HCT116 (cell line): ENCODE measurements at regions not wholly inside any gene's neighbourhood (a gene's known extent, or its start where the extent isn't known, plus 50 kb on each side); places are given as distances from the start of the nearest gene placed in this dataset.

Experiments
- ATAC-seq: fragments of 200-7000 bp; cut with Tn5 transposase; 2 replicates; pipeline ENCODE4 v1.9.1; 2020; ENCODE audit warnings: mild to moderate bottlenecking, moderate library complexity
- BruUV-seq: library from RNA; stranded (reverse); fragments of 400-500 nt; replicated peaks from 2 replicates; lab custom pipeline; 2021; lab: Mats Ljungman, UMichigan
- CTCF ChIA-PET: fragments of 300-600 bp; sonication (Branson Sonifier 250); formaldehyde crosslinking; loops from one replicate; lab custom pipeline; 2021; ENCODE audit warnings: antibody characterized with exemption; lab: Charles Lee
- POLR2A ChIA-PET: fragments of 300-600, 350-600 bp; sonication (Branson Sonifier 250); formaldehyde crosslinking; loops from one replicate; lab custom pipeline; 2021; ENCODE audit warnings: antibody characterized with exemption; lab: Charles Lee
- RAD21 ChIA-PET, 2 experiments: fragments of 300-600 bp; sonication (Branson Sonifier 250); formaldehyde crosslinking; loops; one replicate each; lab custom pipeline; 2023; ENCODE audit warnings: low total read pairs in 2 of 2; ENCODE audit not compliant: uncharacterized antibody in 2 of 2, unreplicated experiment in 2 of 2, low non-redundant PET in 1 of 2; lab: Charles Lee
- DNase-seq: peaks from one replicate; pipeline ENCODE4 v3.0.0-alpha.2; 2010; ENCODE audit warnings: low read depth, low spot score
- H2AFZ ChIP-seq: fragments of 200-600 bp; shearing (Covaris generic), sonication (generic); 2 replicates; pipeline ENCODE4 v1.6.1; 2017; ENCODE audit warnings: low read depth, mixed run types, mixed read lengths, antibody characterized with exemption, low read length; ENCODE audit not compliant: poor library complexity, severe bottlenecking
- H3K27ac ChIP-seq: 2 replicates; pipeline ENCODE4 v1.5.1; 2012; ENCODE audit warnings: low read depth, low read length
- H3K27me3 ChIP-seq: fragments of 200-600 bp; sonication (generic); 2 replicates; pipeline ENCODE4 v1.6.1; 2016; ENCODE audit warnings: mixed run types, low read length, mixed read lengths; ENCODE audit not compliant: insufficient read depth
- H3K36me3 ChIP-seq, 2 experiments: fragments of 200-500 bp in 1 of 2; fragments of 200-600 bp in 1 of 2; sonication (Bioruptor generic) in 1 of 2; sonication (generic) in 1 of 2; 2 replicates each; pipeline versions ENCODE4 v1.5.1 to v1.6.1; 2014 to 2016; ENCODE audit warnings: low read length in 2 of 2, inconsistent platforms in 1 of 2, mixed read lengths in 1 of 2, mixed run types in 1 of 2; ENCODE audit not compliant: insufficient read depth in 2 of 2, control insufficient read depth in 1 of 2
- H3K4me1 ChIP-seq, 2 experiments: fragments of 200-600 bp in 1 of 2; sonication (generic) in 1 of 2; 2 replicates each; pipeline versions ENCODE4 v1.5.1 to v1.6.1; 2012 to 2017; ENCODE audit warnings: low read length in 2 of 2, inconsistent platforms in 1 of 2, mild to moderate bottlenecking in 1 of 2, mixed read lengths in 1 of 2, mixed run types in 1 of 2, moderate library complexity in 1 of 2; ENCODE audit not compliant: insufficient read depth in 2 of 2, control insufficient read depth in 1 of 2
- H3K4me2 ChIP-seq: fragments of 200-600 bp; sonication (generic); 2 replicates; pipeline ENCODE4 v1.6.1; 2017; ENCODE audit warnings: mixed run types, low read length, mixed read lengths
- H3K4me3 ChIP-seq, 2 experiments: fragments of 200-600 bp in 1 of 2; sonication (generic) in 1 of 2; replicated peaks in 1 of 2; 2 replicates each; pipeline ENCODE4 v1.5.1; 2011 to 2016; ENCODE audit warnings: low read length in 2 of 2, control low read depth in 1 of 2, low read depth in 1 of 2, mild to moderate bottlenecking in 1 of 2, mixed read lengths in 1 of 2, mixed run types in 1 of 2
- H3K79me2 ChIP-seq: fragments of 200-600 bp; sonication (generic); 2 replicates; pipeline ENCODE4 v1.6.1; 2017; ENCODE audit warnings: mild to moderate bottlenecking, mixed run types, low read length, moderate library complexity, mixed read lengths; ENCODE audit not compliant: insufficient read depth
- H3K9ac ChIP-seq: fragments of 200-600 bp; sonication (generic); 2 replicates; pipeline ENCODE4 v1.6.1; 2016; ENCODE audit warnings: low read length, mixed read lengths
- H3K9me2 ChIP-seq: fragments of 200-600 bp; sonication (generic), shearing (Covaris generic); 2 replicates; pipeline ENCODE4 v1.6.1; 2017; ENCODE audit warnings: mixed run types, mild to moderate bottlenecking, moderate library complexity; ENCODE audit not compliant: insufficient read depth
- H3K9me3 ChIP-seq, 2 experiments: fragments of 200-500 bp in 1 of 2; fragments of 200-600 bp in 1 of 2; sonication (Bioruptor generic) in 1 of 2; sonication (generic) in 1 of 2; 2 replicates each; pipeline ENCODE4 v1.6.1; 2014 to 2017; ENCODE audit warnings: low read length in 2 of 2, mixed read lengths in 2 of 2, inconsistent platforms in 1 of 2, low read depth in 1 of 2, mild to moderate bottlenecking in 1 of 2, mixed run types in 1 of 2, moderate library complexity in 1 of 2; ENCODE audit not compliant: control insufficient read depth in 1 of 2, insufficient read depth in 1 of 2
- H4K20me1 ChIP-seq: fragments of 200-600 bp; sonication (generic), shearing (Covaris generic); 2 replicates; pipeline ENCODE4 v1.6.1; 2017; ENCODE audit warnings: mixed run types, mild to moderate bottlenecking, moderate library complexity; ENCODE audit not compliant: insufficient read depth
- CBX3 ChIP-seq: IDR thresholded peaks from 2 replicates; pipeline ENCODE4 v1.6.1; 2012; ENCODE audit warnings: low read depth
- CEBPB ChIP-seq: IDR thresholded peaks from 2 replicates; pipeline ENCODE4 v1.6.1; 2012; ENCODE audit warnings: low read depth
- EGR1 ChIP-seq: IDR thresholded peaks from 2 replicates; pipeline ENCODE4 v1.6.1; 2012; ENCODE audit warnings: low read depth
- ELF1 ChIP-seq: IDR thresholded peaks from 2 replicates; pipeline ENCODE4 v1.6.1; 2012; ENCODE audit warnings: low read depth, borderline replicate concordance
- EZH2 ChIP-seq: fragments of 200-600 bp; sonication (generic); IDR thresholded peaks from 2 replicates; pipeline ENCODE4 v1.6.1; 2017; ENCODE audit warnings: antibody characterized with exemption, mixed run types
- FOSL1 ChIP-seq: IDR thresholded peaks from 2 replicates; pipeline ENCODE4 v1.6.1; 2012; ENCODE audit warnings: low read depth
- MAX ChIP-seq: IDR thresholded peaks from 2 replicates; pipeline ENCODE4 v1.6.1; 2012
- POLR2A ChIP-seq: IDR thresholded peaks from 2 replicates; pipeline ENCODE4 v1.7.0; 2011; ENCODE audit warnings: borderline replicate concordance; ENCODE audit not compliant: insufficient read depth, insufficient read length; ENCODE audit errors: extremely low read depth
- RAD21 ChIP-seq: IDR thresholded peaks from 2 replicates; pipeline ENCODE4 v1.6.1; 2012; ENCODE audit warnings: low read depth, mild to moderate bottlenecking
- SP1 ChIP-seq: IDR thresholded peaks from 2 replicates; pipeline ENCODE4 v1.6.1; 2012; ENCODE audit warnings: low read depth
- SRF ChIP-seq: IDR thresholded peaks from 2 replicates; pipeline ENCODE4 v1.6.1; 2012; ENCODE audit warnings: low read depth
- YY1 ChIP-seq: IDR thresholded peaks from 2 replicates; pipeline ENCODE4 v1.6.1; 2011; ENCODE audit warnings: low read length, low read depth, moderate library complexity, mild to moderate bottlenecking; ENCODE audit not compliant: insufficient replicate concordance; ENCODE audit errors: extremely low read depth
- ZFX ChIP-seq: fragments of 450-650 bp; IDR thresholded peaks from 2 replicates; pipeline ENCODE4 v1.6.1; 2017
- intact Hi-C: fragments of 100-400 bp; cut with micrococcal nuclease; formaldehyde crosslinking; loops from 2 replicates; pipeline ENCODE4 v1.10.0; 2022
- TF ChIP-seq, protein P1 (sequence below), 3 experiments: fragments of 200-600 bp in 1 of 3; sonication (generic) in 1 of 3; IDR thresholded peaks in 2 of 3; conservative IDR thresholded peaks in 1 of 3; 2 replicates each; pipeline ENCODE4 v1.5.1; 2012 to 2017; ENCODE audit warnings: low read depth in 2 of 3, low read length in 2 of 3, antibody characterized with exemption in 1 of 3, borderline replicate concordance in 1 of 3, control low read depth in 1 of 3, mild to moderate bottlenecking in 1 of 3, mixed read lengths in 1 of 3, mixed run types in 1 of 3, moderate library complexity in 1 of 3; ENCODE audit not compliant: insufficient read depth in 1 of 3
- TF ChIP-seq, protein P2 (sequence below): IDR thresholded peaks from 2 replicates; pipeline ENCODE4 v1.6.1; 2012; ENCODE audit warnings: low read depth

- RAD21 ChIA-PET = no interaction called here
- no peaks in the 10 kb centered on the region for H3K4me1 ChIP-seq
Measured at GRCh38 chr3:96361241-96361640, 453.2 kb upstream of the EPHA6 start.

More at GRCh38 chr3:96361241-96361640, 453.2 kb upstream of the EPHA6 start:
- Histone ChIP-seq H3K9me3 (peaks cover 11 to 18% of the 10 kb centered on the region in 2 experiments; a peak in 3 of 4 replicates), H3K36me3 (no peaks in the 10 kb centered on the region), H2AFZ (no peak overlapping the region), H3K4me3 (no peak overlapping the region), H3K9me2 (no peaks in the 10 kb centered on the region), H3K27ac (no peak overlapping the region), H3K79me2 (no peaks in the 10 kb centered on the region), H3K4me2 (no peak overlapping the region), H3K27me3 (no peaks in the 10 kb centered on the region), H4K20me1 (no peaks in the 10 kb centered on the region), H3K9ac (no peak overlapping the region)
- DNase-seq = no peak
- no peak for ATAC-seq
- BruUV-seq = no TSS peak
- ChIA-PET CTCF (no interaction called here), POLR2A (no interaction called here)
- intact Hi-C loops = no loop called here
- TF ChIP-seq CEBPB (no peak), SP1 (no peak), SRF (no peak), FOSL1 (no peak), EGR1 (no peak), EZH2 (no peak), ZFX (no peak), ELF1 (no peak), POLR2A (no peak), MAX (no peak), CBX3 (no peak), YY1 (no peak), RAD21 (no peak)
- TF ChIP-seq, protein P1, sequence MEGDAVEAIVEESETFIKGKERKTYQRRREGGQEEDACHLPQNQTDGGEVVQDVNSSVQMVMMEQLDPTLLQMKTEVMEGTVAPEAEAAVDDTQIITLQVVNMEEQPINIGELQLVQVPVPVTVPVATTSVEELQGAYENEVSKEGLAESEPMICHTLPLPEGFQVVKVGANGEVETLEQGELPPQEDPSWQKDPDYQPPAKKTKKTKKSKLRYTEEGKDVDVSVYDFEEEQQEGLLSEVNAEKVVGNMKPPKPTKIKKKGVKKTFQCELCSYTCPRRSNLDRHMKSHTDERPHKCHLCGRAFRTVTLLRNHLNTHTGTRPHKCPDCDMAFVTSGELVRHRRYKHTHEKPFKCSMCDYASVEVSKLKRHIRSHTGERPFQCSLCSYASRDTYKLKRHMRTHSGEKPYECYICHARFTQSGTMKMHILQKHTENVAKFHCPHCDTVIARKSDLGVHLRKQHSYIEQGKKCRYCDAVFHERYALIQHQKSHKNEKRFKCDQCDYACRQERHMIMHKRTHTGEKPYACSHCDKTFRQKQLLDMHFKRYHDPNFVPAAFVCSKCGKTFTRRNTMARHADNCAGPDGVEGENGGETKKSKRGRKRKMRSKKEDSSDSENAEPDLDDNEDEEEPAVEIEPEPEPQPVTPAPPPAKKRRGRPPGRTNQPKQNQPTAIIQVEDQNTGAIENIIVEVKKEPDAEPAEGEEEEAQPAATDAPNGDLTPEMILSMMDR (IDR thresholded peaks at IDR 0.05 in 2 of 3, conservative IDR thresholded peaks at IDR 0.05 in 1 of 3; ENCODE audit: borderline replicate concordance in 1 of 3, insufficient read depth in 1 of 3, low read depth in 2 of 3, low read length in 2 of 3) = no peak
- TF ChIP-seq, protein P2, sequence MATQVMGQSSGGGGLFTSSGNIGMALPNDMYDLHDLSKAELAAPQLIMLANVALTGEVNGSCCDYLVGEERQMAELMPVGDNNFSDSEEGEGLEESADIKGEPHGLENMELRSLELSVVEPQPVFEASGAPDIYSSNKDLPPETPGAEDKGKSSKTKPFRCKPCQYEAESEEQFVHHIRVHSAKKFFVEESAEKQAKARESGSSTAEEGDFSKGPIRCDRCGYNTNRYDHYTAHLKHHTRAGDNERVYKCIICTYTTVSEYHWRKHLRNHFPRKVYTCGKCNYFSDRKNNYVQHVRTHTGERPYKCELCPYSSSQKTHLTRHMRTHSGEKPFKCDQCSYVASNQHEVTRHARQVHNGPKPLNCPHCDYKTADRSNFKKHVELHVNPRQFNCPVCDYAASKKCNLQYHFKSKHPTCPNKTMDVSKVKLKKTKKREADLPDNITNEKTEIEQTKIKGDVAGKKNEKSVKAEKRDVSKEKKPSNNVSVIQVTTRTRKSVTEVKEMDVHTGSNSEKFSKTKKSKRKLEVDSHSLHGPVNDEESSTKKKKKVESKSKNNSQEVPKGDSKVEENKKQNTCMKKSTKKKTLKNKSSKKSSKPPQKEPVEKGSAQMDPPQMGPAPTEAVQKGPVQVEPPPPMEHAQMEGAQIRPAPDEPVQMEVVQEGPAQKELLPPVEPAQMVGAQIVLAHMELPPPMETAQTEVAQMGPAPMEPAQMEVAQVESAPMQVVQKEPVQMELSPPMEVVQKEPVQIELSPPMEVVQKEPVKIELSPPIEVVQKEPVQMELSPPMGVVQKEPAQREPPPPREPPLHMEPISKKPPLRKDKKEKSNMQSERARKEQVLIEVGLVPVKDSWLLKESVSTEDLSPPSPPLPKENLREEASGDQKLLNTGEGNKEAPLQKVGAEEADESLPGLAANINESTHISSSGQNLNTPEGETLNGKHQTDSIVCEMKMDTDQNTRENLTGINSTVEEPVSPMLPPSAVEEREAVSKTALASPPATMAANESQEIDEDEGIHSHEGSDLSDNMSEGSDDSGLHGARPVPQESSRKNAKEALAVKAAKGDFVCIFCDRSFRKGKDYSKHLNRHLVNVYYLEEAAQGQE = no peak
